HG03103 (cell line): ENCODE measurements at regions not wholly inside any gene's neighbourhood (a gene's known extent, or its start where the extent isn't known, plus 50 kb on each side); places are given as distances from the start of the nearest gene placed in this dataset.
A peak's percentile ranks its signal among the peaks of the same experiment; 100 is the strongest.
"Not testable (repeated sequence)": the region's sequence is repeated elsewhere in the genome, so short reads cannot be mapped to it uniquely, and the experiment has no call there.

Experiments
- ATAC-seq: cut with Tn5 transposase; IDR thresholded peaks from one replicate; pipeline ENCODE4 v1.9.1; 2021; ENCODE audit warnings: low read depth; ENCODE audit not compliant: unreplicated experiment

GRCh38 chr5:91929522-91929817 is 546.4 kb upstream of the ARRDC3 start:
- ATAC-seq = no peak

- ATAC-seq = peak; percentile 62
Measured at GRCh38 chr5:91928754-91929521, 545.8 kb upstream of the ARRDC3 start.

- ATAC-seq = no peak
Measured at GRCh38 chr5:91927439-91927838, 544.3 kb upstream of the ARRDC3 start.

GRCh38 chr5:91925249-91925648 is 542.1 kb upstream of the ARRDC3 start:
- no peak for ATAC-seq

- not testable (repeated sequence) for ATAC-seq
Measured at GRCh38 chr5:91917037-91917814, 534.1 kb upstream of the ARRDC3 start.

GRCh38 chr5:91910655-91911054 is 527.5 kb upstream of the ARRDC3 start:
- ATAC-seq = no peak

GRCh38 chr5:91910247-91910646 is 527.1 kb upstream of the ARRDC3 start:
- ATAC-seq = no peak

GRCh38 chr5:91906494-91906893 is 523.4 kb upstream of the ARRDC3 start:
- no peak for ATAC-seq

- ATAC-seq = no peak
Measured at GRCh38 chr5:91906027-91906426, 522.9 kb upstream of the ARRDC3 start.

GRCh38 chr5:91898898-91899297 is 515.8 kb upstream of the ARRDC3 start:
- no peak for ATAC-seq

GRCh38 chr5:91898019-91898418 is 514.9 kb upstream of the ARRDC3 start:
- ATAC-seq = no peak

GRCh38 chr5:91888810-91889209 is 505.7 kb upstream of the ARRDC3 start:
- no peak for ATAC-seq

- ATAC-seq = no peak
Measured at GRCh38 chr5:91885291-91886265, 502.5 kb upstream of the ARRDC3 start.

- ATAC-seq = no peak
Measured at GRCh38 chr5:91884036-91884435, 500.9 kb upstream of the ARRDC3 start.

- ATAC-seq = no peak
Measured at GRCh38 chr5:91875196-91875779, 492.2 kb upstream of the ARRDC3 start.

- no peak for ATAC-seq
Measured at GRCh38 chr5:91867799-91868198, 484.7 kb upstream of the ARRDC3 start.

- ATAC-seq = no peak
Measured at GRCh38 chr5:91865915-91866314, 482.8 kb upstream of the ARRDC3 start.

GRCh38 chr5:91864962-91865361 is 481.8 kb upstream of the ARRDC3 start:
- no peak for ATAC-seq

- no peak for ATAC-seq
Measured at GRCh38 chr5:91851670-91852069, 468.6 kb upstream of the ARRDC3 start.

GRCh38 chr5:91850031-91850430 is 466.9 kb upstream of the ARRDC3 start:
- no peak for ATAC-seq

GRCh38 chr5:91849069-91849468 is 466.0 kb upstream of the ARRDC3 start:
- ATAC-seq = no peak
